Stimulated activated naive CD4-positive, alpha-beta T cell (primary cell): ENCODE measurements at regions not wholly inside any gene's neighbourhood (a gene's known extent, or its start where the extent isn't known, plus 50 kb on each side); places are given as distances from the start of the nearest gene placed in this dataset.

Experiments used
- DNase-seq, 6 experiments: peaks; one replicate each; lab custom pipeline; 2025; lab: John Stamatoyannopoulos, UW

GRCh38 chr14:101025696-101026095 lies 122.2 kb upstream of the RTL1 start:
- no peak for DNase-seq

GRCh38 chr14:101026341-101026740 lies 122.8 kb upstream of the RTL1 start:
- no peak for DNase-seq

- no peak for DNase-seq
Observed at GRCh38 chr14:101027291-101027690, 123.8 kb upstream of the RTL1 start.

- no peak for DNase-seq
Observed at GRCh38 chr14:101027966-101028365, 124.4 kb upstream of the RTL1 start.

GRCh38 chr14:101028971-101029667 lies 125.6 kb upstream of the RTL1 start:
- DNase-seq = no peak

- DNase-seq = no peak
Observed at GRCh38 chr14:101029668-101030290, 126.3 kb upstream of the RTL1 start.

- no peak for DNase-seq
Observed at GRCh38 chr14:101030586-101030985, 127.1 kb upstream of the RTL1 start.

GRCh38 chr14:101031186-101031585 lies 127.7 kb upstream of the RTL1 start:
- DNase-seq = no peak

- DNase-seq = no peak
Observed at GRCh38 chr14:101031721-101032120, 128.2 kb upstream of the RTL1 start.

GRCh38 chr14:101032433-101032832 lies 128.9 kb upstream of the RTL1 start:
- no peak for DNase-seq

GRCh38 chr14:101033006-101033405 lies 129.5 kb upstream of the RTL1 start:
- no peak for DNase-seq

- DNase-seq = no peak
Observed at GRCh38 chr14:101033446-101034165, 130.1 kb upstream of the RTL1 start.

- DNase-seq = no peak
Observed at GRCh38 chr14:101034986-101035385, 131.5 kb upstream of the RTL1 start.

- no peak for DNase-seq
Observed at GRCh38 chr14:101035466-101036225, 132.1 kb upstream of the RTL1 start.

- no peak for DNase-seq
Observed at GRCh38 chr14:101037021-101037817, 133.7 kb upstream of the RTL1 start.

GRCh38 chr14:101039031-101039754 lies 135.7 kb upstream of the RTL1 start:
- no peak for DNase-seq

- no peak for DNase-seq
Observed at GRCh38 chr14:101039755-101040138, 136.2 kb upstream of the RTL1 start.

- DNase-seq = no peak
Observed at GRCh38 chr14:101040538-101041442, 137.3 kb upstream of the RTL1 start.

GRCh38 chr14:101043891-101044290 lies 140.4 kb upstream of the RTL1 start:
- no peak for DNase-seq

GRCh38 chr14:101044741-101045140 lies 141.2 kb upstream of the RTL1 start:
- no peak for DNase-seq
